HG03521 (cell line): ENCODE measurements at regions not wholly inside any gene's neighbourhood (a gene's known extent, or its start where the extent isn't known, plus 50 kb on each side); places are given as distances from the start of the nearest gene placed in this dataset.
A peak's percentile ranks its signal among the peaks of the same experiment; 100 is the strongest.

Experiments
- ATAC-seq: cut with Tn5 transposase; IDR thresholded peaks from one replicate; pipeline ENCODE4 v1.9.1; 2021; ENCODE audit warnings: mild to moderate bottlenecking, moderate library complexity; ENCODE audit not compliant: unreplicated experiment

- ATAC-seq = no peak
Observed at GRCh38 chr1:221408117-221408803, 333.6 kb downstream of the DUSP10 start.

GRCh38 chr1:221411283-221411682, 330.6 kb downstream of the DUSP10 start:
- no peak for ATAC-seq

- ATAC-seq = no peak
Observed at GRCh38 chr1:221414772-221415539, 326.9 kb downstream of the DUSP10 start.

DNA sequence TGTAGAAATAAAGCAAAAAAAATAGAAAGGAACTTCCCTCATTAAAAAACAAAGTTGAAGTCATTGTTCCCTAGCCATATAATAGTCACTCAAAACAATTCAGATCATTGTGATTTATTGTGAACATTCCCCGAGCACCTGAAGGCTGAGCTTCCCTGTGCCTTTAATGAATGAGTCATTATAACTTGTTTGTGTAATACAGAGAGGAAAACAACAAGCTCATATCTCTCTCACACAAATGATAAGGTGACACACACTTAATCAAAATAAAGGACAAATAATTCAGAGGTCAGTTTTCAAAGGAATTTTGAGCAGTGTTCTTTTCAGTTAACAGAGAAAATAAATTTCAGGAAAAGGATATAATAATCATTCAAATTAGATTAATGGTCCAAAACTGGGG, 326.2 kb downstream of the DUSP10 start:
- ATAC-seq = no peak

GRCh38 chr1:221416142-221416541, 325.7 kb downstream of the DUSP10 start:
- no peak for ATAC-seq

- no peak for ATAC-seq
Observed at GRCh38 chr1:221416723-221417122, 325.2 kb downstream of the DUSP10 start.

DNA sequence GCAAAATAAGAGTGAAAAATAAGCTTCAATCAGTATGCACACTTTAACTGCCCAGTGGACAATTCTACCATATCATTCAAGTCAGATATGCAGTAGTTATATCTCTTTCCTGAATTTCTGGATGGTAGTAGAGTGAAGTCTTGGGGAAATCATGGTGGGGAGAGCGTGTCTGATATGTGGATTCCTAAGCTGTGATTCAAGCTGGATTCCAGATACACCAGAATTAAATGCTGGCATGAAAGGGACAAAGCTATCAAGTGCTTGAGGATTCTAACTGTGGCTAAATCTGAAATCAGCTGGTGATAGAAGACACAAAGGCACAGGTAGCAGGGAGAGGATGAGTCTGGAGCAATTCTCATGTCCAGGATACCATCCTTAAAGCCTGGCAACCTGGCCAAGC, 323.5 kb downstream of the DUSP10 start:
- ATAC-seq = no peak

DNA sequence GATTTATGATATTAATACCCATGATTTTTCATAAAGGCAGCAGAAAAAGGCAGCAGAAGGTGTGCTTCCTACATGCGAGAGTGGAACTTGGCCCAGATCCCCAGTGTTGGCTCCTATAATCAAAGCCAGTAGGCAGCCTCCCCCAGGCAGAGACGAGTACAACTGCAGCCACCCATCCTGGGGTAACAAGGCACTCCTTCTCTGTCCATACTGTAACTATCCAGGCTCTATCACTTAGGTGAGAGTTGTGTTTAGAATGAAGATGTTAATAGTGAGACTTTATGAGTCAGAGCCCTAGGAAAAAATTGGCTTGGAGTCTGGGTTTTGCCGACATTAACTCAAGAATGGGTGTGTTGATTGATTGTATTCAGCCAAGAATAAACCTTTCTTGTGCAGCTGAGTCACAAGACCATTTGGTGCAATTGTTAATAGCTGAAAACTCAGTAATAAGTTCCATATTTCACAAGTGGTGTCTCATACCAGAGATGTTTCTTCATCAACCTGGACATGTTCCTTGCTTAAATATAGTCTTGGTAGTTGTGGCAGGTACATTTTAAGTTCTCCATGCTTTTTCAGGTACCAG, 322.3 kb downstream of the DUSP10 start:
- ATAC-seq = no peak

DNA sequence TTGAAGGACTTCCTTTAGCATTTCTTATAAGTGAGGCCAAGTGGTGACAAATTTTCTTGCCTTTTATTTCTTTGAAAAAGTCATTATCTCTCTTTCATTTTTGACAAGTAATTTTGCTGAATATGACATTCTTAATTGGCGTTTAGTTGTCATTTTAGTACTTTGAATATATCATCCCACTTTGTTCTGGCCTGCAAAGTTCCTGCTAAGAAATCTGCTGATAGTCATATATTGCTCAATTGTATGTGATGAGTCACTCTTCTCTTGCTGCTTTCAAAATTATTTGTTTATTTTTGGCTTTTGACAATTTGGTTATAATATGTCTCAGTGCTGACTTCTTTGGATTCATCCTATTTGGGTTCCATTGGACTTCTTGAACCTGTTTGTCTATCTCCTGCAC, 312.6 kb downstream of the DUSP10 start:
- ATAC-seq = no peak

- ATAC-seq = no peak
Observed at GRCh38 chr1:221430152-221430960, 311.5 kb downstream of the DUSP10 start.

DNA sequence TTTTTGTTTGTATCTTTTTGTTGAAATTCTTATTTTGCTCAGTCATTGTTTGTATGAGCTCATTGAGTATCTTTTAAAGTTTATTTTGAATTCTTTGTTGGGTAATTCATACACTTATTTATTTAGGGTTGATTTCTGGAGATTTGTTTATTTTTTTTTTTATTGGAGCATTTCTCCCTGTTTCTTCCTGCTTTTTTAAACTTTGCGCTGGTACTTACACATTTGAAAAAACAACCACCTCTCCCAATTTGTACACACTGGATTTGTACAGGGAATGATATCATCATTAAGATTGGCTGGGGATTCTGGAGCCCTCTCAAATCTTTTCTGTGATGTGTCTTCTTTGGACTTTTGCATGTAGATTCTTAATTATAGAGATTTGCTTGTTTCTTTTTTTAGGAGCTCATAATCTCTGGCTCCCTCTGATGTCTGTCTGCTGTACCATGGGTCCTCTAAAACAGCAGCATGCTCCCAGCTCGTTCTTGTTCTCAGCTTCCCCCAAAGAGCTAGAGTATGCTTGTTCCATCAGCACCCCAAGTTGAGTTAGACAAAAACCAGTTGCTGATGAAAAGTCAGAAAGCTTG, 310.7 kb downstream of the DUSP10 start:
- ATAC-seq = no peak

- no peak for ATAC-seq
Observed at GRCh38 chr1:221431961-221432360, 309.9 kb downstream of the DUSP10 start.

DNA sequence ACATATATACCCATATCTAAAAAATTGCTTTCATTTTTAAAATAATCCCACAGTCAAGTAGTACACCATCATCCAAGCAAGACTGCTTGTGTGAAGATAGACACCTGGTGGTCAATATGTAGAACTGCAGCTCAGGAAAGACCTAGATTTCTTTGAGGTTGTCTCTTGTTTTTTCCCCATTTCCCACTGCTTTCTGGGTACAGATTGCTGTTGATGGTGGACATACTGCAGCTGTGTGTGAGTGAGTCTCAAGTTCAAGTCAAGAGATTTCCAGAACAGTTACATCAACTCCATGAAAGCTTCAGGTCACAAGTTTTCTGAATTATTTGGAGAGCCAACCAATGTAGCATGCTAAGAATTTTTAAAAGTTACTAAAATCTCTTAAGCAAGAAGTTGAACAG, 306.4 kb downstream of the DUSP10 start:
- ATAC-seq = peak; percentile 67

DNA sequence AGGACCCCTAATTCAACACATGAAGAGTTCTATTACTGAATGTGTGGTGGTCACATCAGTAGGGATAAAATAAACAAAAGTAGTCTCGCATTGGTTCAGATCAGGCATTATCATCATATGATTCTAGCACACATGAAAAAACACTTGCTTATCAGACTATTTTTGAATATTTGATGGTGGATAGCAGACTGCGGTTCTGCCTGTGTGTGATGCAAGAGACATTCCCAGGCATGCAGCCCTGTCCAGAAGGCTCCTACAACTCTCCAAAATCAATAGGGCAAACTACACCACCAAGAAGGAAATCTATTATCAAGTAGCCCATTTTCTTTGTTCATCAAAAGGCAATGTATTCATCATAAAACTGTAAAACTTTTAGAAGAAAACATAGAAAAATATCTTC, 304.7 kb downstream of the DUSP10 start:
- no peak for ATAC-seq

GRCh38 chr1:221437926-221438325, 304.0 kb downstream of the DUSP10 start:
- no peak for ATAC-seq

- ATAC-seq = peak; percentile 79
Observed at GRCh38 chr1:221439008-221439746, 302.7 kb downstream of the DUSP10 start.

- no peak for ATAC-seq
Observed at GRCh38 chr1:221439747-221440501, 302.0 kb downstream of the DUSP10 start.

DNA sequence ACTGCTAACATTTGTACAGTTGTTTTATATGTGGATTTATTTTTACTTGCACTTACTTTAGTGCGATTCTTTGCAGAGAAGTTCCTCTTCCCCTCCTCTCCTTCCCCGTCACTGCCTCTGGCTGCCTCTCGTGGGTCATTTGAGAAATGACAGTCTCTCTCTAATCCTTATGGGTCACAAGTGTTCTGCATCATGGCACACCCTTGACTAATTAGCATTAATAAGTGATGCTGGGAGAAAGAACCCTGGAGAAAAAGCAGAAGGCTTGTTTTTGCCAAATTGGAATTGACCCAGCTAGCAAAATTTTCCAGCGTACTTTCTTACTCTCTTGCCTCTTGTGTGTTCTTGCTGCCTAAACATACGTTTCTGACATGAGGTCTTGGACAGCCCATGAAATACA, 301.2 kb downstream of the DUSP10 start:
- no peak for ATAC-seq

- no peak for ATAC-seq
Observed at GRCh38 chr1:221442056-221442455, 299.8 kb downstream of the DUSP10 start.

DNA sequence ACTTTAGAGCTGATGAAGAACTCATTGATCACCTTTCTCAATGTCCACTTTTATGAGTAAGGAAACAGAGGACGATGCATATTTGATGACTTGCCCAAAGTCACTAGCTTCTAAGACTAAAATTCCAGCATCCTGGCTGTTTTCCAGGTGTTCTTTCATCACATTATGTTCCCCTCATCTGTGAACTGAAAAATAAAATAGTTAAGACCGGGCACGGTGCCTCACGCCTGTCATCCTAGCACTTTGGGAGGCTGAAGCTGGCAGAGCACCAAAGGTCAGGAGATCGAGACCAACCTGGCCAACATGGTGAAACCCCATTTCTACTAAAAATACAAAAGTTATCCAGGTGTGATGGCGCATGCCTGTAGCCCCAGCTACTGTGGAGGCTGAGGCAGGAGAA, 297.5 kb downstream of the DUSP10 start:
- ATAC-seq = no peak
